DND-41 (cell line): ENCODE measurements at regions not wholly inside any gene's neighbourhood (a gene's known extent, or its start where the extent isn't known, plus 50 kb on each side); places are given as distances from the start of the nearest gene placed in this dataset.

Experiments
- ATAC-seq: fragments of 200-7000 bp; cut with Tn5 transposase; 3 replicates; pipeline ENCODE4 v1.9.1; 2021; ENCODE audit warnings: low read depth; ENCODE audit not compliant: insufficient read depth
- DNase-seq: peaks from one replicate; pipeline ENCODE4 v3.0.0-alpha.2; 2020
- H2AFZ ChIP-seq: 2 replicates; pipeline ENCODE4 v1.6.0; 2012; ENCODE audit warnings: low read depth, low read length
- H3K27ac ChIP-seq: 2 replicates; pipeline ENCODE4 v1.5.1; 2012; ENCODE audit warnings: low read length, inconsistent platforms
- H3K27me3 ChIP-seq: fragments of 200-600 bp; sonication (generic); 2 replicates; pipeline ENCODE4 v1.6.0; 2012; ENCODE audit warnings: low read length, mild to moderate bottlenecking, inconsistent platforms; ENCODE audit not compliant: insufficient read depth, poor library complexity
- H3K36me3 ChIP-seq: 2 replicates; pipeline ENCODE4 v1.5.1; 2012; ENCODE audit warnings: low read length, inconsistent platforms; ENCODE audit not compliant: insufficient read depth
- H3K4me1 ChIP-seq: 2 replicates; pipeline ENCODE4 v1.5.1; 2012; ENCODE audit warnings: mild to moderate bottlenecking, low read length; ENCODE audit not compliant: insufficient read depth
- H3K4me2 ChIP-seq: 2 replicates; pipeline ENCODE4 v1.6.0; 2012; ENCODE audit warnings: mild to moderate bottlenecking, moderate library complexity, low read length, inconsistent platforms; ENCODE audit not compliant: insufficient read depth
- H3K4me3 ChIP-seq, 2 experiments: fragments of 200-600 bp in 1 of 2; shearing (Covaris generic) in 1 of 2; 2 replicates each; pipeline ENCODE4 v1.5.1; 2012 to 2016; ENCODE audit warnings: inconsistent platforms in 2 of 2, low read length in 2 of 2, mild to moderate bottlenecking in 2 of 2, low read depth in 1 of 2, moderate library complexity in 1 of 2
- H3K79me2 ChIP-seq: 2 replicates; pipeline ENCODE4 v1.6.0; 2012; ENCODE audit warnings: low read length, inconsistent platforms; ENCODE audit not compliant: insufficient read depth
- H3K9ac ChIP-seq: 2 replicates; pipeline ENCODE4 v1.6.0; 2012; ENCODE audit warnings: low read depth, mild to moderate bottlenecking, inconsistent platforms, low read length, moderate library complexity
- H3K9me3 ChIP-seq: 2 replicates; pipeline ENCODE4 v1.5.1; 2012; ENCODE audit warnings: low read length, moderate library complexity, mild to moderate bottlenecking, inconsistent platforms; ENCODE audit not compliant: insufficient read depth, severe bottlenecking
- H4K20me1 ChIP-seq: 2 replicates; pipeline ENCODE4 v1.6.0; 2012; ENCODE audit warnings: low read length; ENCODE audit not compliant: insufficient read depth
- CTCF ChIP-seq: IDR thresholded peaks from 2 replicates; pipeline ENCODE4 v1.5.1; 2012; ENCODE audit warnings: borderline replicate concordance, low read length, moderate library complexity, mild to moderate bottlenecking; ENCODE audit not compliant: poor library complexity, severe bottlenecking; ENCODE audit errors: extremely low read depth
- EZH2 ChIP-seq: IDR thresholded peaks from 3 replicates; pipeline ENCODE4 v1.6.1; 2012; ENCODE audit warnings: borderline replicate concordance, low read depth, mild to moderate bottlenecking, moderate library complexity, low read length, inconsistent platforms; ENCODE audit not compliant: severe bottlenecking

- H3K4me1 ChIP-seq: peaks cover 12% of the 10 kb centered on the region
- ATAC-seq (peak; percentile 50; the same call in 2 of the 3 replicates), DNase-seq (peak; percentile 11)
- H3K79me2 ChIP-seq: no peaks in the 10 kb centered on the region
- H3K27me3 ChIP-seq: no peaks in the 10 kb centered on the region
- peaks cover 2% of the 10 kb centered on the region for H3K9me3 ChIP-seq
- H2AFZ ChIP-seq: peak overlapping the region; percentile 58
- TF ChIP-seq CTCF (no peak), EZH2 (no peak)
- no peak overlapping the region for H3K9ac ChIP-seq
- H3K4me2 ChIP-seq: no peak overlapping the region
- no peak overlapping the region for H3K4me3 ChIP-seq
- 0 out of 2 replicates have a peak overlapping the region, but pooled peaks have one; percentile 32 for H3K27ac ChIP-seq
- no peaks in the 10 kb centered on the region for H4K20me1 ChIP-seq
- no peaks in the 10 kb centered on the region for H3K36me3 ChIP-seq
Observed at GRCh38 chr4:117889978-117890377, 144.3 kb upstream of the NDST3 start.

- no peaks in the 10 kb centered on the region for H3K36me3 ChIP-seq
- no peaks in the 10 kb centered on the region for H4K20me1 ChIP-seq
- no peak overlapping the region for H3K9ac ChIP-seq
- H3K9me3 ChIP-seq: no peaks in the 10 kb centered on the region
- H3K4me2 ChIP-seq: no peak overlapping the region
- peaks cover 12% of the 10 kb centered on the region for H3K4me1 ChIP-seq
- no peak overlapping the region for H3K27ac ChIP-seq
- TF ChIP-seq EZH2: no peak
- no peak for TF ChIP-seq CTCF
- no peaks in the 10 kb centered on the region for H3K27me3 ChIP-seq
- no peak overlapping the region for H2AFZ ChIP-seq
- no peak overlapping the region for H3K4me3 ChIP-seq
- H3K79me2 ChIP-seq: no peaks in the 10 kb centered on the region
- DNase-seq (no peak), ATAC-seq (no peak)
Observed at GRCh38 chr4:117893207-117893606, 141.1 kb upstream of the NDST3 start.

- no peak overlapping the region for H2AFZ ChIP-seq
- no peak for ATAC-seq
- no peak overlapping the region for H3K4me3 ChIP-seq
- no peaks in the 10 kb centered on the region for H3K4me1 ChIP-seq
- TF ChIP-seq EZH2 (no peak), CTCF (no peak)
- H3K36me3 ChIP-seq: no peaks in the 10 kb centered on the region
- no peaks in the 10 kb centered on the region for H3K9me3 ChIP-seq
- no peak overlapping the region for H3K4me2 ChIP-seq
- H3K27ac ChIP-seq: no peak overlapping the region
- DNase-seq: no peak
- H3K9ac ChIP-seq: no peak overlapping the region
- no peaks in the 10 kb centered on the region for H3K27me3 ChIP-seq
- H4K20me1 ChIP-seq: no peaks in the 10 kb centered on the region
- H3K79me2 ChIP-seq: no peaks in the 10 kb centered on the region
Observed at GRCh38 chr4:117898496-117898895, 135.8 kb upstream of the NDST3 start.

- Histone ChIP-seq H2AFZ (no peak overlapping the region), H3K36me3 (no peaks in the 10 kb centered on the region), H3K27ac (no peak overlapping the region), H3K4me1 (no peaks in the 10 kb centered on the region), H4K20me1 (no peaks in the 10 kb centered on the region), H3K4me3 (no peak overlapping the region), H3K9ac (no peak overlapping the region), H3K27me3 (no peaks in the 10 kb centered on the region), H3K9me3 (no peaks in the 10 kb centered on the region), H3K79me2 (no peaks in the 10 kb centered on the region), H3K4me2 (no peak overlapping the region)
- ATAC-seq (no peak), DNase-seq (no peak)
- TF ChIP-seq CTCF (no peak), EZH2 (no peak)
Observed at GRCh38 chr4:117900832-117901231, 133.5 kb upstream of the NDST3 start.
